ENCODE measurements at regions not wholly inside any gene's neighbourhood (a gene's known extent, or its start where the extent isn't known, plus 50 kb on each side); places are given as distances from the start of the nearest gene placed in this dataset.

GRCh38 chr15:95254263-95254662 is 1022.9 kb downstream of the MCTP2 start:
- no peak for FAIRE-seq
- TF ChIP-seq POLR2A (IDR thresholded peaks at IDR 0.05; ENCODE audit: low read depth, low read length) (no peak), POU2F2 (IDR thresholded peaks at IDR 0.05; ENCODE audit: low read depth, low read length) (no peak)
- no peak for DNase-seq (ENCODE audit: insufficient read length, low spot score)

GRCh38 chr15:95259513-95259912 is 1028.2 kb downstream of the MCTP2 start:
- peak; percentile 95 for FAIRE-seq
- TF ChIP-seq POLR2AphosphoS5 (IDR thresholded peaks at IDR 0.05; ENCODE audit: low read depth, low read length) = no peak
- TF ChIP-seq SPI1 (IDR thresholded peaks at IDR 0.05; ENCODE audit: low read depth, low read length) = 0 out of 2 replicates have a peak, but pooled peaks have one; percentile 6
- DNase-seq (ENCODE audit: insufficient read length, low spot score) = peak; percentile 5

GRCh38 chr15:95259965-95260364 is 1028.6 kb downstream of the MCTP2 start:
- FAIRE-seq = peak; percentile 23
- TF ChIP-seq TAF1 (IDR thresholded peaks at IDR 0.05; ENCODE audit: low read depth, low read length) (no peak), PAX5 (IDR thresholded peaks at IDR 0.05; ENCODE audit: insufficient read depth, low read length, severe bottlenecking) (no peak), POU2F2 (IDR thresholded peaks at IDR 0.05; ENCODE audit: low read depth, low read length) (no peak), POLR2AphosphoS5 (IDR thresholded peaks at IDR 0.05; ENCODE audit: low read depth, low read length) (no peak), POLR2A (IDR thresholded peaks at IDR 0.05; ENCODE audit: low read depth, low read length) (no peak), SPI1 (IDR thresholded peaks at IDR 0.05; ENCODE audit: low read depth, low read length) (no peak)
- DNase-seq (ENCODE audit: insufficient read length, low spot score) = no peak

- no peak for FAIRE-seq
Measured at GRCh38 chr15:95260856-95261255, 1029.5 kb downstream of the MCTP2 start.

GRCh38 chr15:95261546-95261945 is 1030.2 kb downstream of the MCTP2 start:
- no peak for DNase-seq (ENCODE audit: insufficient read length, low spot score)
- no peak for TF ChIP-seq POU2F2 (IDR thresholded peaks at IDR 0.05; ENCODE audit: low read depth, low read length)

More at GRCh38 chr15:95260856-95261255, 1029.5 kb downstream of the MCTP2 start:
- no peak for DNase-seq (ENCODE audit: insufficient read length, low spot score)
- TF ChIP-seq TAF1 (IDR thresholded peaks at IDR 0.05; ENCODE audit: low read depth, low read length) (no peak), POU2F2 (IDR thresholded peaks at IDR 0.05; ENCODE audit: low read depth, low read length) (no peak), POLR2AphosphoS5 (IDR thresholded peaks at IDR 0.05; ENCODE audit: low read depth, low read length) (no peak), POLR2A (IDR thresholded peaks at IDR 0.05; ENCODE audit: low read depth, low read length) (no peak), PAX5 (IDR thresholded peaks at IDR 0.05; ENCODE audit: insufficient read depth, low read length, severe bottlenecking) (no peak), SPI1 (IDR thresholded peaks at IDR 0.05; ENCODE audit: low read depth, low read length) (no peak)

GRCh38 chr15:95261968-95262367 is 1030.6 kb downstream of the MCTP2 start:
- FAIRE-seq = no peak
- DNase-seq (ENCODE audit: insufficient read length, low spot score) = no peak
- TF ChIP-seq SPI1 (IDR thresholded peaks at IDR 0.05; ENCODE audit: low read depth, low read length) (no peak), POU2F2 (IDR thresholded peaks at IDR 0.05; ENCODE audit: low read depth, low read length) (no peak), POLR2AphosphoS5 (IDR thresholded peaks at IDR 0.05; ENCODE audit: low read depth, low read length) (no peak), PAX5 (IDR thresholded peaks at IDR 0.05; ENCODE audit: insufficient read depth, low read length, severe bottlenecking) (no peak), POLR2A (IDR thresholded peaks at IDR 0.05; ENCODE audit: low read depth, low read length) (no peak), TAF1 (IDR thresholded peaks at IDR 0.05; ENCODE audit: low read depth, low read length) (no peak)

More at GRCh38 chr15:95261546-95261945, 1030.2 kb downstream of the MCTP2 start:
- no peak for FAIRE-seq

- TF ChIP-seq POLR2AphosphoS5 (IDR thresholded peaks at IDR 0.05; ENCODE audit: low read depth, low read length) (no peak), POU2F2 (IDR thresholded peaks at IDR 0.05; ENCODE audit: low read depth, low read length) (no peak), TAF1 (IDR thresholded peaks at IDR 0.05; ENCODE audit: low read depth, low read length) (no peak), PAX5 (IDR thresholded peaks at IDR 0.05; ENCODE audit: insufficient read depth, low read length, severe bottlenecking) (no peak), POLR2A (IDR thresholded peaks at IDR 0.05; ENCODE audit: low read depth, low read length) (no peak), SPI1 (IDR thresholded peaks at IDR 0.05; ENCODE audit: low read depth, low read length) (no peak)
- FAIRE-seq = no peak
- no peak for DNase-seq (ENCODE audit: insufficient read length, low spot score)
Measured at GRCh38 chr15:95262866-95263564, 1031.7 kb downstream of the MCTP2 start.

GRCh38 chr15:95263751-95264150 is 1032.4 kb downstream of the MCTP2 start:
- TF ChIP-seq TAF1 (IDR thresholded peaks at IDR 0.05; ENCODE audit: low read depth, low read length) = no peak
- TF ChIP-seq SPI1 (IDR thresholded peaks at IDR 0.05; ENCODE audit: low read depth, low read length) = no peak
- no peak for TF ChIP-seq PAX5 (IDR thresholded peaks at IDR 0.05; ENCODE audit: insufficient read depth, low read length, severe bottlenecking)
- TF ChIP-seq POLR2A (IDR thresholded peaks at IDR 0.05; ENCODE audit: low read depth, low read length) = no peak
- TF ChIP-seq POU2F2 (IDR thresholded peaks at IDR 0.05; ENCODE audit: low read depth, low read length) = no peak
- TF ChIP-seq POLR2AphosphoS5 (IDR thresholded peaks at IDR 0.05; ENCODE audit: low read depth, low read length) = no peak
- no peak for FAIRE-seq
- no peak for DNase-seq (ENCODE audit: insufficient read length, low spot score)

GRCh38 chr15:95265419-95265997 is 1034.1 kb downstream of the MCTP2 start:
- peak; percentile 44; the same call in 1 of the 2 replicates for TF ChIP-seq SPI1 (IDR thresholded peaks at IDR 0.05; ENCODE audit: low read depth, low read length)
- no peak for TF ChIP-seq TAF1 (IDR thresholded peaks at IDR 0.05; ENCODE audit: low read depth, low read length)
- no peak for TF ChIP-seq POLR2AphosphoS5 (IDR thresholded peaks at IDR 0.05; ENCODE audit: low read depth, low read length)
- no peak for TF ChIP-seq POLR2A (IDR thresholded peaks at IDR 0.05; ENCODE audit: low read depth, low read length)
- TF ChIP-seq POU2F2 (IDR thresholded peaks at IDR 0.05; ENCODE audit: low read depth, low read length) = no peak
- no peak for TF ChIP-seq PAX5 (IDR thresholded peaks at IDR 0.05; ENCODE audit: insufficient read depth, low read length, severe bottlenecking)
- no peak for FAIRE-seq
- DNase-seq (ENCODE audit: insufficient read length, low spot score) = no peak

GRCh38 chr15:95266451-95267061 is 1035.2 kb downstream of the MCTP2 start:
- DNase-seq (ENCODE audit: insufficient read length, low spot score) (no peak), FAIRE-seq (no peak)
- TF ChIP-seq POU2F2 (IDR thresholded peaks at IDR 0.05; ENCODE audit: low read depth, low read length) = no peak

Measured in GM12891 (cell line).